ENCODE measurements at regions not wholly inside any gene's neighbourhood (a gene's known extent, or its start where the extent isn't known, plus 50 kb on each side); places are given as distances from the start of the nearest gene placed in this dataset.

GRCh38 chr14:49977126-49977841 is 84.4 kb downstream of the ARF6 start:
- DNase-seq (ENCODE audit: low spot score) (no peak), ATAC-seq (ENCODE audit: insufficient number of reproducible peaks, low FRiP score, low read depth) (no peak)
- Histone ChIP-seq H3K4me1 (ENCODE audit: control insufficient read depth in 1 of 2, low read depth in 2 of 2) (peaks cover 33 to 53% of the 10 kb centered on the region in 2 donors), H3K27ac (peak overlapping the region; percentile 82 to 87), H3K36me3 (no peaks in the 10 kb centered on the region), H3K4me3 (no peak overlapping the region), H3K9me3 (no peaks in the 10 kb centered on the region), H3K27me3 (replicated peaks; ENCODE audit: insufficient read depth) (no peaks in the 10 kb centered on the region)
- no peak for TF ChIP-seq CTCF (IDR thresholded peaks at IDR 0.05)

- Histone ChIP-seq H3K4me3 (no peak overlapping the region), H3K4me1 (ENCODE audit: control insufficient read depth in 1 of 2, low read depth in 2 of 2) (peaks cover 16 to 32% of the 10 kb centered on the region in 2 donors), H3K36me3 (no peaks in the 10 kb centered on the region), H3K27me3 (replicated peaks; ENCODE audit: insufficient read depth) (no peaks in the 10 kb centered on the region), H3K9me3 (no peaks in the 10 kb centered on the region), H3K27ac (peak overlapping the region in 1 of 2 donors; percentile 45)
- ATAC-seq (ENCODE audit: insufficient number of reproducible peaks, low FRiP score, low read depth) (no peak), DNase-seq (ENCODE audit: low spot score) (no peak)
- TF ChIP-seq CTCF (IDR thresholded peaks at IDR 0.05), result no peak
These were observed 87.1 kb downstream of the ARF6 start for GRCh38 chr14:49980027-49980426.

DNA sequence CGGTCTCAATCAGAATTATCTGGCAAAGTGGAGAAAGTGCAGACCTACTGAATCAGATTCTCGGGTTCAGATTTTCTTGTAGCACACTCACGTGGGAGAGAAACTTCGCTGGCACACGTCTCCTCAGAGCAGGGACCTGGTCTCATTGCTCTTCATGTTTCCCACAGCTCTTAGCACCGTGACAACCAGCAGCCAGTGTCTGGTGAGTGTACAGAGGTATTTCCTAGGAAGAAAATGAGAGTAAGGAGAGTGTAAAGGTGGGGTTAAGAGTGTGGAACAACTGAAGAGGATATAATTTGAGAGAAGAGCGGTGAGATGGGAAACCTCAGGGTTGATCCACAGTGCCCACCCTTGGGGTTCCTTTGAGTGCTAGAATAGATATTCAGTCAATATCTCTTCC is 89.2 kb downstream of the ARF6 start:
- ATAC-seq (ENCODE audit: insufficient number of reproducible peaks, low FRiP score, low read depth) (no peak), DNase-seq (ENCODE audit: low spot score) (no peak)
- Histone ChIP-seq H3K4me1 (ENCODE audit: control insufficient read depth in 1 of 2, low read depth in 2 of 2) (peaks cover 6 to 22% of the 10 kb centered on the region in 2 donors), H3K9me3 (no peaks in the 10 kb centered on the region), H3K36me3 (no peaks in the 10 kb centered on the region), H3K4me3 (peak overlapping the region; percentile 66), H3K27ac (peak overlapping the region; percentile 67 to 76), H3K27me3 (replicated peaks; ENCODE audit: insufficient read depth) (no peaks in the 10 kb centered on the region)
- no peak for TF ChIP-seq CTCF (IDR thresholded peaks at IDR 0.05)

GRCh38 chr14:49982501-49982951 is 89.6 kb downstream of the ARF6 start:
- Histone ChIP-seq H3K9me3 (no peaks in the 10 kb centered on the region), H3K36me3 (no peaks in the 10 kb centered on the region), H3K27me3 (replicated peaks; ENCODE audit: insufficient read depth) (no peaks in the 10 kb centered on the region), H3K4me3 (peak overlapping the region; percentile 66), H3K27ac (peak overlapping the region; percentile 67 to 76), H3K4me1 (ENCODE audit: control insufficient read depth in 1 of 2, low read depth in 2 of 2) (peaks cover 6 to 27% of the 10 kb centered on the region in 2 donors)
- ATAC-seq (ENCODE audit: insufficient number of reproducible peaks, low FRiP score, low read depth), result peak; percentile 54
- no peak for DNase-seq (ENCODE audit: low spot score)
- TF ChIP-seq CTCF (IDR thresholded peaks at IDR 0.05), result no peak

DNA sequence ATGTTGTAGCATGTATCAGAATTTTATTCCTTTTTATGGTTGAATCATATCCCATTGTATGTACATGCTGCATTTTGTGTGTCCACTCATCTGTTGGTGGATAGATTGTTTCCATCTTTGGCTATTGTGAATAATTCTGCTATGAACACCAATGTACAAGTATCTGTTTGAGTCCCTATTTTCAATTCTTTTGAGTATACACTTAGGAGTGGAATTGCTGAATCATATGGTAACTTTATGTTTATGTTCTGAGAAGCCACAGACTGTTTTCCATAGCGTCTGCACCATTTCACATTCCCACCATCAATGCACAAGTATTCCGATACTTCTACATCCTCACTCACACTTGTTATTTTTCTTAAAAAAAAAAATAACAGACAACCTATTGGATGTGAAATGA is 91.5 kb downstream of the ARF6 start:
- Histone ChIP-seq H3K36me3 (no peaks in the 10 kb centered on the region), H3K4me1 (ENCODE audit: control insufficient read depth in 1 of 2, low read depth in 2 of 2) (peaks cover 13 to 46% of the 10 kb centered on the region in 2 donors), H3K4me3 (no peak overlapping the region), H3K9me3 (no peaks in the 10 kb centered on the region), H3K27me3 (replicated peaks; ENCODE audit: insufficient read depth) (no peaks in the 10 kb centered on the region), H3K27ac (peak overlapping the region; percentile 27 to 76)
- no peak for TF ChIP-seq CTCF (IDR thresholded peaks at IDR 0.05)
- DNase-seq (ENCODE audit: low spot score) (no peak), ATAC-seq (ENCODE audit: insufficient number of reproducible peaks, low FRiP score, low read depth) (no peak)
